Keratinocyte (primary cell): ENCODE measurements at regions not wholly inside any gene's neighbourhood (a gene's known extent, or its start where the extent isn't known, plus 50 kb on each side); places are given as distances from the start of the nearest gene placed in this dataset.

Source experiments
- DNase-seq: peaks from one replicate; pipeline ENCODE4 v3.0.0-alpha.2; 2011; ENCODE audit warnings: low read depth, missing footprints, low spot score
- FAIRE-seq: peaks from 2 replicates; lab custom pipeline; 2011; peaks lifted over from hg19 to GRCh38; lab: Jason Lieb, UNC
- H2AFZ ChIP-seq: 2 replicates; pipeline ENCODE4 v1.6.0; 2012; ENCODE audit warnings: low read length, control low read depth, inconsistent platforms; ENCODE audit not compliant: control insufficient read depth
- H3K27ac ChIP-seq: 2 replicates; pipeline ENCODE4 v1.5.1; 2011; ENCODE audit warnings: low read length; ENCODE audit not compliant: control insufficient read depth, insufficient read depth
- H3K27me3 ChIP-seq: 3 replicates; pipeline ENCODE4 v1.6.0; 2011; ENCODE audit warnings: low read length; ENCODE audit not compliant: control insufficient read depth, insufficient read depth; ENCODE audit errors: extremely low read depth
- H3K36me3 ChIP-seq, 2 experiments: 2 replicates in 1 of 2; 3 replicates in 1 of 2; pipeline ENCODE4 v1.5.1; 2011; ENCODE audit warnings: low read length in 2 of 2, mild to moderate bottlenecking in 1 of 2; ENCODE audit not compliant: control insufficient read depth in 2 of 2, insufficient read depth in 2 of 2; ENCODE audit errors: extremely low read depth in 1 of 2
- H3K4me1 ChIP-seq: 3 replicates; pipeline ENCODE4 v1.5.1; 2011; ENCODE audit warnings: low read length; ENCODE audit not compliant: control insufficient read depth, insufficient read depth; ENCODE audit errors: extremely low read depth
- H3K4me2 ChIP-seq: 3 replicates; pipeline ENCODE4 v1.6.0; 2011; ENCODE audit warnings: low read depth, low read length; ENCODE audit not compliant: control insufficient read depth, insufficient read depth; ENCODE audit errors: extremely low read depth
- H3K4me3 ChIP-seq, 3 experiments: fragments of 200-600 bp in 1 of 3; sonication (generic) in 1 of 3; 2 replicates in 2 of 3; 3 replicates in 1 of 3; pipeline ENCODE4 v1.5.1; 2011 to 2016; ENCODE audit warnings: low read length in 3 of 3, mild to moderate bottlenecking in 3 of 3, control low read depth in 2 of 3, inconsistent platforms in 1 of 3, low read depth in 1 of 3, mixed read lengths in 1 of 3, mixed run types in 1 of 3, moderate library complexity in 1 of 3; ENCODE audit not compliant: control insufficient read depth in 2 of 3, insufficient read depth in 2 of 3; ENCODE audit errors: extremely low read depth in 1 of 3
- H3K79me2 ChIP-seq: 2 replicates; pipeline ENCODE4 v1.6.0; 2012; ENCODE audit warnings: low read length; ENCODE audit not compliant: control insufficient read depth, insufficient read depth
- H3K9ac ChIP-seq: 3 replicates; pipeline ENCODE4 v1.6.0; 2011; ENCODE audit warnings: low read length; ENCODE audit not compliant: control insufficient read depth, insufficient read depth; ENCODE audit errors: extremely low read depth
- H3K9me1 ChIP-seq: 3 replicates; pipeline ENCODE4 v1.6.0; 2011; ENCODE audit warnings: low read length; ENCODE audit not compliant: control insufficient read depth, insufficient read depth; ENCODE audit errors: extremely low read depth
- H3K9me3 ChIP-seq: 2 replicates; pipeline ENCODE4 v1.5.1; 2012; ENCODE audit warnings: low read depth, low read length; ENCODE audit not compliant: control insufficient read depth
- H4K20me1 ChIP-seq: 3 replicates; pipeline ENCODE4 v1.6.0; 2011; ENCODE audit warnings: low read length; ENCODE audit not compliant: control insufficient read depth, insufficient read depth; ENCODE audit errors: extremely low read depth
- EZH2 ChIP-seq: IDR thresholded peaks from one replicate; pipeline ENCODE4 v1.6.1; 2012; ENCODE audit warnings: inconsistent platforms, mild to moderate bottlenecking, low read length, moderate library complexity
- dilution Hi-C: fragments of 300-500 bp; cut with MboI; formaldehyde crosslinking; loops from one replicate; pipeline ENCODE4 v1.7.0; 2020; ENCODE audit warnings: low sequenced_read_pairs; ENCODE audit not compliant: extremely low pct_ligation_motif_present
- TF ChIP-seq, protein P1 (sequence below), 3 experiments: IDR thresholded peaks in 1 of 3; conservative IDR thresholded peaks in 1 of 3; optimal IDR thresholded peaks in 1 of 3; 2 replicates in 2 of 3; 3 replicates in 1 of 3; pipeline versions ENCODE3 to v1.5.1; 2011; ENCODE audit warnings: low read length in 3 of 3, mild to moderate bottlenecking in 3 of 3, moderate library complexity in 2 of 3, control low read depth in 1 of 3, inconsistent platforms in 1 of 3; ENCODE audit not compliant: insufficient read depth in 2 of 3; ENCODE audit errors: extremely low read depth in 1 of 3

DNA sequence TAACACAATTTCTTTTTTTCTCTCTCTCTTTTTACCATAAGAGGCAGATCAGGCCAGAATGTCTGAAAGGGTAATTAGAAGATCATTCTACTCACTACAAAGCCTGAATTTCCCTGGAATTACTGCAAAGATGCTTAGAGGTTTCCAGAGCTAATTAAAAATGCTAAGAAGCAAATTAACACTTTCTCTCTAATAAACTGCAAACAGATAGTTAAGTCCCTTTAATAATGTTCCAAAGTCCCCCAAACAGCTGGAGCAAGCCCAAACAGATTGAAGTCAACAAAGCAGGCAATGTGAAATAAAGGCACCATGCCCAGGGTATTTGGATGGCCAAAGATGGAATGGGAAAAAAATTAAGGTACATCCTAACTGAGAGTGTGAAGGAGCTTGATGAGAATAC, 208.8 kb upstream of the LRFN5 start:
- TF ChIP-seq, protein P1, sequence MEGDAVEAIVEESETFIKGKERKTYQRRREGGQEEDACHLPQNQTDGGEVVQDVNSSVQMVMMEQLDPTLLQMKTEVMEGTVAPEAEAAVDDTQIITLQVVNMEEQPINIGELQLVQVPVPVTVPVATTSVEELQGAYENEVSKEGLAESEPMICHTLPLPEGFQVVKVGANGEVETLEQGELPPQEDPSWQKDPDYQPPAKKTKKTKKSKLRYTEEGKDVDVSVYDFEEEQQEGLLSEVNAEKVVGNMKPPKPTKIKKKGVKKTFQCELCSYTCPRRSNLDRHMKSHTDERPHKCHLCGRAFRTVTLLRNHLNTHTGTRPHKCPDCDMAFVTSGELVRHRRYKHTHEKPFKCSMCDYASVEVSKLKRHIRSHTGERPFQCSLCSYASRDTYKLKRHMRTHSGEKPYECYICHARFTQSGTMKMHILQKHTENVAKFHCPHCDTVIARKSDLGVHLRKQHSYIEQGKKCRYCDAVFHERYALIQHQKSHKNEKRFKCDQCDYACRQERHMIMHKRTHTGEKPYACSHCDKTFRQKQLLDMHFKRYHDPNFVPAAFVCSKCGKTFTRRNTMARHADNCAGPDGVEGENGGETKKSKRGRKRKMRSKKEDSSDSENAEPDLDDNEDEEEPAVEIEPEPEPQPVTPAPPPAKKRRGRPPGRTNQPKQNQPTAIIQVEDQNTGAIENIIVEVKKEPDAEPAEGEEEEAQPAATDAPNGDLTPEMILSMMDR (optimal IDR thresholded peaks at IDR 0.05 in 1 of 3, IDR thresholded peaks at IDR 0.05 in 1 of 3, conservative IDR thresholded peaks at IDR 0.05 in 1 of 3; ENCODE audit: extremely low read depth in 1 of 3, insufficient read depth in 2 of 3, low read length in 3 of 3) = no peak
- TF ChIP-seq EZH2 = no peak
- FAIRE-seq = no peak
- dilution Hi-C loops = no loop called here

GRCh38 chr14:41393512-41393911, 213.2 kb upstream of the LRFN5 start:
- dilution Hi-C loops = no loop called here

More for the DNA sequence above, 208.8 kb upstream of the LRFN5 start:
- no peaks in the 10 kb centered on the region for H3K27me3 ChIP-seq
- H3K9ac ChIP-seq = no peak overlapping the region
- H3K9me3 ChIP-seq = no peaks in the 10 kb centered on the region
- no peak overlapping the region for H2AFZ ChIP-seq
- no peak overlapping the region for H3K4me2 ChIP-seq
- no peaks in the 10 kb centered on the region for H3K9me1 ChIP-seq
- H3K4me3 ChIP-seq = no peak overlapping the region
- no peak overlapping the region for H3K27ac ChIP-seq
- H3K4me1 ChIP-seq = no peaks in the 10 kb centered on the region
- no peaks in the 10 kb centered on the region for H3K79me2 ChIP-seq
- DNase-seq = no peak
- H3K36me3 ChIP-seq = no peaks in the 10 kb centered on the region
- no peaks in the 10 kb centered on the region for H4K20me1 ChIP-seq

More at GRCh38 chr14:41393512-41393911, 213.2 kb upstream of the LRFN5 start:
- Histone ChIP-seq H3K9me1 (no peaks in the 10 kb centered on the region), H3K27ac (no peak overlapping the region), H3K79me2 (no peaks in the 10 kb centered on the region), H3K4me3 (no peak overlapping the region), H4K20me1 (no peaks in the 10 kb centered on the region), H3K9me3 (no peaks in the 10 kb centered on the region), H3K27me3 (no peaks in the 10 kb centered on the region), H2AFZ (no peak overlapping the region), H3K36me3 (no peaks in the 10 kb centered on the region), H3K9ac (no peak overlapping the region), H3K4me1 (no peaks in the 10 kb centered on the region), H3K4me2 (no peak overlapping the region)
- no peak for TF ChIP-seq EZH2
- TF ChIP-seq, protein P1 (optimal IDR thresholded peaks at IDR 0.05 in 1 of 3, IDR thresholded peaks at IDR 0.05 in 1 of 3, conservative IDR thresholded peaks at IDR 0.05 in 1 of 3; ENCODE audit: extremely low read depth in 1 of 3, insufficient read depth in 2 of 3, low read length in 3 of 3) = no peak
- DNase-seq (no peak), FAIRE-seq (no peak)
